NB4 (cell line): ENCODE measurements at regions not wholly inside any gene's neighbourhood (a gene's known extent, or its start where the extent isn't known, plus 50 kb on each side); places are given as distances from the start of the nearest gene placed in this dataset.
"Not testable (repeated sequence)": the region's sequence is repeated elsewhere in the genome, so short reads cannot be mapped to it uniquely, and the experiment has no call there.

Source experiments
- DNase-seq: peaks from one replicate; pipeline ENCODE4 v3.0.0; 2010; ENCODE audit warnings: low read depth
- H3K4me3 ChIP-seq: one replicate; pipeline ENCODE4 v1.5.1; 2011; ENCODE audit warnings: mild to moderate bottlenecking, low read depth, low read length, moderate library complexity
- CTCF ChIP-seq: IDR thresholded peaks from one replicate; pipeline ENCODE4 v1.5.1; 2012; ENCODE audit warnings: low read depth, low read length
- MAX ChIP-seq: IDR thresholded peaks from 2 replicates; pipeline ENCODE4 v1.6.1; 2011; ENCODE audit warnings: low read depth, low read length
- MYC ChIP-seq: IDR thresholded peaks from 2 replicates; pipeline ENCODE4 v1.6.1; 2011; ENCODE audit warnings: low read depth, low read length
- POLR2A ChIP-seq: IDR thresholded peaks from 2 replicates; pipeline ENCODE4 v1.6.1; 2011; ENCODE audit warnings: mild to moderate bottlenecking; ENCODE audit not compliant: insufficient read length; ENCODE audit errors: extremely low read depth

- H3K4me3 ChIP-seq, result no peak overlapping the region
- DNase-seq, result no peak
- no peak for TF ChIP-seq MYC
Measured at GRCh38 chr9:110129425-110129824, 78.5 kb downstream of the C9orf152 start.

GRCh38 chr9:110130211-110130610 is 77.7 kb downstream of the C9orf152 start:
- TF ChIP-seq CTCF, result no peak
- no peak for TF ChIP-seq MYC
- no peak for TF ChIP-seq POLR2A
- no peak for TF ChIP-seq MAX
- no peak overlapping the region for H3K4me3 ChIP-seq
- DNase-seq, result no peak

- TF ChIP-seq MAX (no peak), MYC (no peak), CTCF (no peak)
- no peak for DNase-seq
- no peak overlapping the region for H3K4me3 ChIP-seq
Measured at GRCh38 chr9:110130791-110131416, 77.1 kb downstream of the C9orf152 start.

GRCh38 chr9:110131499-110131898 is 76.5 kb downstream of the C9orf152 start:
- TF ChIP-seq MYC, result no peak
- no peak for TF ChIP-seq MAX
- no peak for TF ChIP-seq CTCF
- no peak for TF ChIP-seq POLR2A
- H3K4me3 ChIP-seq, result no peak overlapping the region
- no peak for DNase-seq

- not testable (repeated sequence) for H3K4me3 ChIP-seq, DNase-seq
Measured at GRCh38 chr9:110132531-110132930, 75.4 kb downstream of the C9orf152 start.

- TF ChIP-seq MAX (no peak), POLR2A (no peak), CTCF (no peak), MYC (no peak)
- no peak for DNase-seq
- H3K4me3 ChIP-seq, result no peak overlapping the region
Measured at GRCh38 chr9:110133059-110133458, 74.9 kb downstream of the C9orf152 start.

- TF ChIP-seq POLR2A, result no peak
- no peak for TF ChIP-seq MYC
- TF ChIP-seq MAX, result no peak
- TF ChIP-seq CTCF, result no peak
- H3K4me3 ChIP-seq, result no peak overlapping the region
- no peak for DNase-seq
Measured at GRCh38 chr9:110133608-110134210, 74.2 kb downstream of the C9orf152 start.
